Duodenal mucosa (tissue), 2 donors: ENCODE measurements at regions not wholly inside any gene's neighbourhood (a gene's known extent, or its start where the extent isn't known, plus 50 kb on each side); places are given as distances from the start of the nearest gene placed in this dataset.
"Not testable (repeated sequence)": the region's sequence is repeated elsewhere in the genome, so short reads cannot be mapped to it uniquely, and the experiment has no call there.

Source experiments
- H3K27ac ChIP-seq: one replicate; pipeline ENCODE4 v1.7.0; 2013; ENCODE audit warnings: low read depth, low read length
- H3K27me3 ChIP-seq, 2 donors: one replicate each; pipeline ENCODE4 v1.7.0; 2013; ENCODE audit warnings: low read length in 2 of 2, control low read depth in 1 of 2; ENCODE audit not compliant: insufficient read depth in 2 of 2, control insufficient read depth in 1 of 2
- H3K36me3 ChIP-seq, 2 donors: one replicate each; pipeline ENCODE4 v1.7.0; 2013; ENCODE audit warnings: low read length in 2 of 2, control low read depth in 1 of 2; ENCODE audit not compliant: insufficient read depth in 2 of 2, control insufficient read depth in 1 of 2
- H3K4me1 ChIP-seq, 2 donors: one replicate each; pipeline ENCODE4 v1.7.0; 2013; ENCODE audit warnings: low read length in 2 of 2, control low read depth in 1 of 2; ENCODE audit not compliant: insufficient read depth in 2 of 2, control insufficient read depth in 1 of 2
- H3K4me3 ChIP-seq, 2 donors: one replicate each; pipeline ENCODE4 v1.7.0; 2013; ENCODE audit warnings: low read length in 2 of 2, low read depth in 1 of 2
- H3K9ac ChIP-seq, 2 donors: one replicate each; pipeline ENCODE4 v1.7.0; 2013; ENCODE audit warnings: low read length in 2 of 2, low read depth in 1 of 2
- H3K9me3 ChIP-seq, 2 donors: one replicate each; pipeline ENCODE4 v1.7.0; 2013; ENCODE audit warnings: low read length in 2 of 2, control low read depth in 1 of 2; ENCODE audit not compliant: control insufficient read depth in 1 of 2

DNA sequence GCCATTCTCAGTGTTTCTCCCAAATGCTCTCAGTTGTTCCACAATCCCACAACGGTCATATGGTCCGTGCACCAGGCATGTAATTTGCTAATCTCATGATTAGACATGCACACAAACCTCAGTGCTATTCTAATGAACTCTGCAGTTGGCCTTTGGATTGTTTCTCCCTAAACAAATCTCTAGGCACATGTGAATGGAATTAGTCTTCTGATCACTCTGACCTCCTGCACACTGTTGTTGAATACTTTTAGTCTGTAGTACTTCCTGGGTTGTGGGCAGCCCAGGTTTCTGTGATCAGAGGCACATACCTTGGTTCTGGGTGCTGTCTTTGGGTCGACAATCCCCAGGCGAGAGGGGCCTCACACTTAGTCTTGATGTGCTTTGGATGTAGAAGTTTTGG lies 498.7 kb upstream of the SPRED2 start:
- H3K9ac ChIP-seq: no peak overlapping the region
- no peaks in the 10 kb centered on the region for H3K9me3 ChIP-seq
- no peaks in the 10 kb centered on the region for H3K4me1 ChIP-seq
- no peak overlapping the region for H3K27ac ChIP-seq
- no peaks in the 10 kb centered on the region for H3K36me3 ChIP-seq
- no peaks in the 10 kb centered on the region for H3K27me3 ChIP-seq
- H3K4me3 ChIP-seq: no peak overlapping the region

DNA sequence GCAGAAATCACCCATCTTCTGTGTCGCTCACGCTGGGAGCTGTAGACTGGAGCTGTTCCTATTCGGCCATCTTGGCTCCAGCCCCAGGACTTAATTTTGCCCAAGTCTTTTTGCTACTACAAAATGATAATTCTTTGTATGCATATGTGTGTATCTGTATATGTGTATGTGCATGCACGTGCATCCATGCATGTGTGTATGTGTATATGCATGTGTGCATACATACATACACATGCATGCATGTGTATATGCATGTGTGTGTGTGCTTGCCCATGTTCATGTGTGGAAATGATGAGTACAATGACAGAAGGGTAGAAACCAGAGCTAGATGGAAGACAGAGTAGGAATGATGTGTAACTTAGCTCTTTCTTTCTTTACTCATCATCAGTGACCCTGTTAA lies 497.9 kb upstream of the SPRED2 start:
- Histone ChIP-seq H3K9me3 (no peaks in the 10 kb centered on the region), H3K4me1 (no peaks in the 10 kb centered on the region), H3K27me3 (no peaks in the 10 kb centered on the region), H3K9ac (no peak overlapping the region), H3K4me3 (no peak overlapping the region), H3K27ac (no peak overlapping the region), H3K36me3 (no peaks in the 10 kb centered on the region)

DNA sequence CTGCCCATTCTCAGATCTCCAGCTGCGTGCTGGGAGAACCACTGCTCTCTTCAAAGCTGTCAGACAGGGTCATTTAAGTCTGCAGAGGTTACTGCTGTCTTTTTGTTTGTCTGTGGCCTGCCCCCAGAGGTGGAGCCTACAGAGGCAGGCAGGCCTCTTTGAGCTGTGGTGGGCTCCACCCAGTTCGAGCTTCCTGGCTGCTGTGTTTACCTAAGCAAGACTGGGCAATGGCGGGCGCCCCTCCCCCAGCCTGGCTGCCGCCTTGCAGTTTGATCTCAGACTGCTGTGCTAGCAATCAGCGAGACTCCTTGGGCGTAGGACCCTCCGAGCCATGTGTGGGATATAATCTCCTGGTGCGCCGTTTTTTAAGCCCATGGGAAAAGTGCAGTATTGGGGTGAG lies 497.3 kb upstream of the SPRED2 start:
- H3K4me1 ChIP-seq, H3K27ac ChIP-seq, H3K9me3 ChIP-seq, H3K9ac ChIP-seq, H3K4me3 ChIP-seq, H3K27me3 ChIP-seq, H3K36me3 ChIP-seq: not testable (repeated sequence)

DNA sequence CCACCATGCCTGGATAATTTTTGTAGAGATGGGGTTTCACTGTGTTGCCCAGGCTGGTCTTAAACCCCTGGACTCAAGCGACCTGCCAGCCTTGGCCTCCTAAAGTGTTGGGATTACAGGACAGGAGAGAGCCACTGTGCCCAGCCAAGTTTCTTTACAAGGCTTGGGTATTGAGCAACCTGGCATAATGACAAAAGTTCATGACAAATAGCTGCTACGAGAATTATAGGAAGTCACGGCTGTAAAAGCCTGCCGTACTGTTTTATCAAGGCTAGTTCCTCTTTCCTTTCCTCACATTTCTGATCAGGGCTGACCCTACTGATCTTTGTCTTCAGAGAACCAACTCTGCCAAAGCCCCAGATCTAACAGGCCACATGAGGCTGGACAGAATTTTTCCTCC lies 490.4 kb upstream of the SPRED2 start:
- Histone ChIP-seq H3K4me1 (no peaks in the 10 kb centered on the region), H3K9ac (no peak overlapping the region), H3K9me3 (no peaks in the 10 kb centered on the region), H3K4me3 (no peak overlapping the region), H3K36me3 (no peaks in the 10 kb centered on the region), H3K27ac (no peak overlapping the region), H3K27me3 (no peaks in the 10 kb centered on the region)

DNA sequence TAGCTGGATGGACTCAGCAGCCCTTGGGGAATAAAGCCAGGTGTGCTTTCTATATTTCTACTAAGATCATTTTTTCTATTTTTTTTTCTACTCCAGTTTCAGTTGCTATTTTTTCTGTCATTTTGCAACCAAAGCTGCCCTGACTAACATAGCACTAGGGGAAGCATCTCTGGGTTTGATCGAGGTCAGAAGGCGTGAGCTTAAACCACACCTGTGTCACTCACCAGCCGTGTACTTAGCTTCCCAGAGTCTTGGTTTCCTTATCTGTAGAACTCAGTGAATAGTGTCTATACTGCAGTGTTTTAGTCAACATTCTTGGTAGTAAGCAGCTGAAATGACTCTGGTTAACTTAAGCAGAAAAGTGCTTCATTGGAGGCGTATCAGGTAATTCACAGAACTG lies 489.6 kb upstream of the SPRED2 start:
- Histone ChIP-seq H3K9me3 (no peaks in the 10 kb centered on the region), H3K4me1 (no peaks in the 10 kb centered on the region), H3K4me3 (no peak overlapping the region), H3K36me3 (no peaks in the 10 kb centered on the region), H3K27me3 (no peaks in the 10 kb centered on the region), H3K27ac (no peak overlapping the region), H3K9ac (no peak overlapping the region)

DNA sequence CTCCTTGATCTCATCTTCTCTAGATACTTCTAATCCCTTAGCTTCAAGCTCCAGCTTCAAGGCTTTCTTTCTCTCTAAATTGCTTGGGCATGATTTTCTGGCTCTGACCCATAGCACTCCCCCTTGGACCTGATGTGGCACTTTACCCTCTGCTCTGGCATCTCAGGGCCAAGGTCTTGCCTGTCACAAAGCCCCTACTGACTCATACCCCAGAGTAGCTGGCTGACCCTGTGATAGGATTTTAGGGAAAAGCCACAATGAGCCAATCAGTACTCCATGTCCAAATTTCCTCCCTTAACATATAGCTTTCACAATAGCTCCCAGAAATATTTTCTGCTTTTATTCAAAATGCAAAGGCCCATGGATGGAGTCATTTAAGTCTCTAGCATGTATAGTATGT lies 488.7 kb upstream of the SPRED2 start:
- no peaks in the 10 kb centered on the region for H3K4me1 ChIP-seq
- H3K9me3 ChIP-seq: no peaks in the 10 kb centered on the region
- no peak overlapping the region for H3K4me3 ChIP-seq
- H3K27me3 ChIP-seq: no peaks in the 10 kb centered on the region
- H3K36me3 ChIP-seq: no peaks in the 10 kb centered on the region
- H3K27ac ChIP-seq: no peak overlapping the region
- H3K9ac ChIP-seq: no peak overlapping the region

DNA sequence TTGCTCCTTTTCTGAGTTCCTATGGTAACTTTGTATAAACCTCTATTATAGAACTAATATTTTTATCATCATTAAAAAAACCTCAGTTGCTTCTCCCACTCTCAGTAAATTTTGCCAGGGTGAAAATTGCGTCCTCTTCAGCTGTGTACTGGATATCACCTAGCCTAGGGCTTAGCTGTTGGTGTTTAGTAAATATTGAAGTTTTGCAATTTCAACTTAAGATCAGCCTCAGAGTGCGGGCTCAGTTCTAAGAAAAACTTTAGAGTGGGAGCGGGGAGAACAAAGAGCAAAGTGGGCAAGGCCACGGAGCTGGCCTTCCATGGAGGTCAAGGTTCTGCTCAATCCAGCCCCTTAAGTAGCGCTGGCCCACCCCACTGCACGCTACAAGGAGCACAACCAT lies 488.3 kb upstream of the SPRED2 start:
- H3K4me3 ChIP-seq: no peak overlapping the region
- H3K27me3 ChIP-seq: no peaks in the 10 kb centered on the region
- H3K4me1 ChIP-seq: no peaks in the 10 kb centered on the region

DNA sequence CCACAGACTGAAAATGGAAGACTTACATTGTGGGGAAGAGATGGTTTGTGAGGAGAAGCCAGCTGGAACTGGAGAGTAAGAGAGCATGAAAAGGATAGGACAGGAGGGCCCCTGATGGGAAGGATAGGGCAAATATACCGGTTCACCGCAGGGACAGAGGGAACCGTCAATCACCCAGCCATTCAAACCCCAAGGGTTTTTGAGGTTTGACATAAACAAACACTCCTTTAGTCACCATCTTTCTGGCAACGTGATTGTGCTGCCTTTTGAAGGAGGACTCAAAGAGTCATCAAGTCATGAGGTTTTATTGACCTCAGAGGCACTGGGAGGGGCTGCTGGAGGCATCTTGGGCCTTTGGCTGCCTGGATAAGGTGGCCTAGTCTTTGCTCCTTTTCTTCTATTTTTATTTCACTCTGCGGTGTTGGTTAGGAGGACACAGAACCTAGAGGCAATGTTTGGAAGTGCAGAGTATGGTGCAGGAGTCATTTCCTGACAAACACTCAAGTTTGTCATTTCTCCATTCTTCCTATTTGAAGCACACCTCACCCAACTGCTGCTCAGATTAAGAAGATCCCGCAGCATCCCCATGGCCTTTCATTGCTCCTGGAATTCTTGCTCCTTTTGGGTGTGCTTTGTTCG lies 487.3 kb upstream of the SPRED2 start:
- Histone ChIP-seq H3K27me3 (no peaks in the 10 kb centered on the region), H3K27ac (no peak overlapping the region), H3K9ac (no peak overlapping the region), H3K36me3 (no peaks in the 10 kb centered on the region), H3K4me1 (no peaks in the 10 kb centered on the region), H3K4me3 (no peak overlapping the region), H3K9me3 (no peaks in the 10 kb centered on the region)

More for the DNA sequence above, 488.3 kb upstream of the SPRED2 start:
- Histone ChIP-seq H3K9me3 (no peaks in the 10 kb centered on the region), H3K36me3 (no peaks in the 10 kb centered on the region), H3K9ac (no peak overlapping the region), H3K27ac (no peak overlapping the region)

DNA sequence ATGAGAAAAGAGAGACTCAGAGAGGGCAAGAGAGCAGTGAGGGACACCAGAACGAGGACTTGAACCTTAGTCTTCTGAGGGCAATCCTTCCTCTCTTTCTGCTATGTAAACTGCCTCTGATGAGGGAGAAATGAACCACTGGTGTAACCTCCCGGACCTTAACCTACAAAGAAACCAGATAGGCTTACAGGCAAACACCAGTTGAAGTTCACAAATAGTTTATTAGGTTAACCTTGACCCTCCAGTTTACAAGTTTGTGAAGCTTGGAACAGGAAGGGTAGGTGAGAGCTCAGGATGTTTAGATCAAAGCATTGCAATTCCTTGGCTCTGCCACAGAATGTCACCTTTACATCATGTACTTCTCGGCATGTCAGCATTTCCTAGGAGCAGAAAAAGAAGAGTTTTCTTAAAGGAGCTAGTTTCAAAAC lies 486.4 kb upstream of the SPRED2 start:
- Histone ChIP-seq H3K27me3 (no peaks in the 10 kb centered on the region), H3K27ac (no peak overlapping the region), H3K9ac (no peak overlapping the region), H3K4me3 (no peak overlapping the region), H3K9me3 (no peaks in the 10 kb centered on the region), H3K4me1 (no peaks in the 10 kb centered on the region), H3K36me3 (no peaks in the 10 kb centered on the region)

DNA sequence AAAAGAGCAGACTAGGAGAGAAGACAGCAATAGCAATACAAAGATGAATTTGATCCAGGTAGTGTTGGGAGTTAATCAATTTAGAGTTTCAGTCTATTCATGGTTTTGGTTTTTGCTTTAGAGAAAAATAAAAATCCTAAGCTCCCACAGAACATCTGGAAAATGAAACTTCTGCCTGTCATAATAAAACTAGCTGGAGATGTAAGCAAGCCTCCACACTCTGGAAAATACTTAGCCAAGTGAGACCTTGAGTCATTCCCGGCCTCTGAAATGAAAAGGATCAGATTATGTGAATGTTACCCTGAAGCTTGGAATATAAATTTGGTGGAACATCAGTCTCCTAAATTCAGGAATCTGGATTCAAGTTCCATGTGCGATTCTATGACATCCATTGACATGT lies 485.6 kb upstream of the SPRED2 start:
- H3K27ac ChIP-seq: no peak overlapping the region
- no peak overlapping the region for H3K4me3 ChIP-seq
- no peak overlapping the region for H3K9ac ChIP-seq
- H3K36me3 ChIP-seq: no peaks in the 10 kb centered on the region
- H3K27me3 ChIP-seq: no peaks in the 10 kb centered on the region
- H3K9me3 ChIP-seq: no peaks in the 10 kb centered on the region
- H3K4me1 ChIP-seq: no peaks in the 10 kb centered on the region

DNA sequence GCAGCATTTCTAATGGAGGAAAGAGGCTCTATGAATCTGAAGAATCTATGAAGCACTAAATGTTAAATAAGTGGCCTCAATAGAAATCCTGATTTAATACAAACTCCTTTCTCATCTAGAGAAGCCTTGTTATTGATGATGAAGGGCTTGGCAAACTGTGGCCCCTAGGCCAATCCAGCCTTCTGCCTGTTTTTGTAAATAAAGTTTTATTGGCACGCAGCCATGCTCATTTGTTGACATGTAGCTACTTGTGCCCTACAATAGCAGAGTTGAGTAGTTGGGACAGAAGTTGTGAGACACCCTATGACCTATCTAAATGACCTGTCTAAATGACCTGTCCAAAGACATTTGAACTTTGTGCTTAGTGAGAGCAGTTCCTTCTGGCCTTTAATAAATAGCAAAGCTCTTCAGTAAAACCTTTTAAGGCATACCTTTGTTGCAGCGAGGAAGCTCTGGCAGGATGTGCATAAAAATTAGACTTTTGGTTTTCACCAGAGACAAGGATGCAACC lies 484.4 kb upstream of the SPRED2 start:
- H3K36me3 ChIP-seq: no peaks in the 10 kb centered on the region
- H3K9me3 ChIP-seq: no peaks in the 10 kb centered on the region
- H3K27ac ChIP-seq: no peak overlapping the region
- H3K4me1 ChIP-seq: no peaks in the 10 kb centered on the region
- no peak overlapping the region for H3K4me3 ChIP-seq
- no peaks in the 10 kb centered on the region for H3K27me3 ChIP-seq
- H3K9ac ChIP-seq: no peak overlapping the region
